ENCODE measurements at regions not wholly inside any gene's neighbourhood (a gene's known extent, or its start where the extent isn't known, plus 50 kb on each side); places are given as distances from the start of the nearest gene placed in this dataset.

GRCh38 chr3:168806871-168807270 is 711.1 kb upstream of the GOLIM4 start:
- no peak for TF ChIP-seq MAX (IDR thresholded peaks at IDR 0.05; ENCODE audit: low read depth)
- TF ChIP-seq CTCF (IDR thresholded peaks at IDR 0.05) = no peak
- no peak for TF ChIP-seq RFX5 (IDR thresholded peaks at IDR 0.05; ENCODE audit: low read length)
- no peak for TF ChIP-seq FOSL2 (IDR thresholded peaks at IDR 0.05; ENCODE audit: borderline replicate concordance, low read depth)
- no peak for TF ChIP-seq SMC3 (IDR thresholded peaks at IDR 0.05; ENCODE audit: low read depth, low read length)

Data from SK-N-SH (cell line).